Caco-2 (cell line): ENCODE measurements at regions not wholly inside any gene's neighbourhood (a gene's known extent, or its start where the extent isn't known, plus 50 kb on each side); places are given as distances from the start of the nearest gene placed in this dataset.

Source experiments
- BruUV-seq: library from RNA; stranded (reverse); fragments of 400-500 nt; replicated peaks from 2 replicates; lab custom pipeline; 2021; lab: Mats Ljungman, UMichigan
- CTCF ChIA-PET: fragments of 300-600 bp; sonication (Branson Sonifier 250); formaldehyde crosslinking; loops from one replicate; lab custom pipeline; 2022; ENCODE audit warnings: antibody characterized with exemption; lab: Charles Lee
- POLR2A ChIA-PET: fragments of 300-600 bp; sonication (Branson Sonifier 250); formaldehyde crosslinking; loops from one replicate; lab custom pipeline; 2022; ENCODE audit warnings: antibody characterized with exemption; lab: Charles Lee
- DNase-seq, 2 experiments: peaks; one replicate each; pipeline versions ENCODE4 v3.0.0 to v3.0.0-alpha.2; 2020 to 2022
- H3K27me3 ChIP-seq: replicated peaks from 2 replicates; pipeline ENCODE4 v1.6.0; 2011; ENCODE audit warnings: low read length; ENCODE audit not compliant: control insufficient read depth, insufficient read depth
- H3K36me3 ChIP-seq: 2 replicates; pipeline ENCODE4 v1.5.1; 2011; ENCODE audit warnings: low read length; ENCODE audit not compliant: control insufficient read depth, insufficient read depth
- H3K4me1 ChIP-seq: fragments of 250-450 bp; sonication (Bioruptor Pico); 2 replicates; pipeline ENCODE4 v1.5.1; 2020; ENCODE audit warnings: mild to moderate bottlenecking
- H3K4me3 ChIP-seq: 2 replicates; pipeline ENCODE4 v1.5.1; 2011; ENCODE audit warnings: low read depth, mild to moderate bottlenecking, control low read depth, low read length
- H3K9me3 ChIP-seq: fragments of 250-450 bp; sonication (Bioruptor Pico); 2 replicates; pipeline ENCODE4 v1.5.1; 2020; ENCODE audit warnings: mild to moderate bottlenecking, moderate library complexity
- H3K27ac Mint-ChIP-seq: one replicate; pipeline ENCODE4 v1.8.0; 2022; ENCODE audit warnings: mixed read lengths; ENCODE audit not compliant: unreplicated experiment
- H3K27me3 Mint-ChIP-seq: one replicate; pipeline ENCODE4 v1.8.0; 2022; ENCODE audit warnings: mixed read lengths; ENCODE audit not compliant: insufficient read depth, unreplicated experiment
- H3K36me3 Mint-ChIP-seq: one replicate; pipeline ENCODE4 v1.8.0; 2022; ENCODE audit warnings: mild to moderate bottlenecking, mixed read lengths; ENCODE audit not compliant: insufficient read depth, unreplicated experiment
- H3K4me1 Mint-ChIP-seq: one replicate; pipeline ENCODE4 v1.8.0; 2022; ENCODE audit warnings: low read depth, mixed read lengths; ENCODE audit not compliant: unreplicated experiment
- H3K4me3 Mint-ChIP-seq: one replicate; pipeline ENCODE4 v1.8.0; 2022; ENCODE audit warnings: mild to moderate bottlenecking, moderate library complexity, mixed read lengths; ENCODE audit not compliant: unreplicated experiment
- H3K9me3 Mint-ChIP-seq: one replicate; pipeline ENCODE4 v1.8.0; 2022; ENCODE audit warnings: mixed read lengths; ENCODE audit not compliant: unreplicated experiment
- intact Hi-C: fragments of 100-400 bp; cut with micrococcal nuclease; formaldehyde crosslinking; loops from one replicate; pipeline ENCODE4 v1.10.0; 2022; ENCODE audit not compliant: unreplicated experiment
- TF ChIP-seq, protein P1 (sequence below), 2 experiments: fragments of 200-600 bp in 1 of 2; IDR thresholded peaks; 1 replicate in 1 of 2; 2 replicates in 1 of 2; pipeline versions ENCODE4 v1.5.1 to v1.8.0; 2011 to 2022; ENCODE audit warnings: antibody characterized with exemption in 1 of 2, control low read depth in 1 of 2, inconsistent platforms in 1 of 2, low read depth in 1 of 2, low read length in 1 of 2, mild to moderate bottlenecking in 1 of 2, moderate library complexity in 1 of 2; ENCODE audit not compliant: insufficient read depth in 1 of 2, severe bottlenecking in 1 of 2, unreplicated experiment in 1 of 2

DNA sequence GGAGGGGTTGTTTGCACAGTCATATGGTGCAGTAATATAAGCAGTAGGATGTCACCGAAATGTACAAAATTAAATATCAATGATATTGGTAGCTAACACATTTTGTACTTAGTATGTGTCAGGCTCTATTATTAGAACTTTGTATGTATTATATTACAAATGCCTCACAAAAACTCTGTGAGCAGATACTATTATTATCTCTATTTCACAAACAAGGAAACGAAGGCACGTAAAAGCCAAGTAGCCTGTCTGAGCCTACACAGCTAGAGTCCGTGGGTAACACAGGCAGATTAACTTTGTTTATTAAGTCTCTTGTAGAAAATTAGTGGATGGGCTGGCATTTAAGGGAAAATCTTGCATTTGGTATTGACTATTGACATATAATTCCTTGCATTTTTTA, 284.3 kb upstream of the DAB2 start:
- TF ChIP-seq, protein P1, sequence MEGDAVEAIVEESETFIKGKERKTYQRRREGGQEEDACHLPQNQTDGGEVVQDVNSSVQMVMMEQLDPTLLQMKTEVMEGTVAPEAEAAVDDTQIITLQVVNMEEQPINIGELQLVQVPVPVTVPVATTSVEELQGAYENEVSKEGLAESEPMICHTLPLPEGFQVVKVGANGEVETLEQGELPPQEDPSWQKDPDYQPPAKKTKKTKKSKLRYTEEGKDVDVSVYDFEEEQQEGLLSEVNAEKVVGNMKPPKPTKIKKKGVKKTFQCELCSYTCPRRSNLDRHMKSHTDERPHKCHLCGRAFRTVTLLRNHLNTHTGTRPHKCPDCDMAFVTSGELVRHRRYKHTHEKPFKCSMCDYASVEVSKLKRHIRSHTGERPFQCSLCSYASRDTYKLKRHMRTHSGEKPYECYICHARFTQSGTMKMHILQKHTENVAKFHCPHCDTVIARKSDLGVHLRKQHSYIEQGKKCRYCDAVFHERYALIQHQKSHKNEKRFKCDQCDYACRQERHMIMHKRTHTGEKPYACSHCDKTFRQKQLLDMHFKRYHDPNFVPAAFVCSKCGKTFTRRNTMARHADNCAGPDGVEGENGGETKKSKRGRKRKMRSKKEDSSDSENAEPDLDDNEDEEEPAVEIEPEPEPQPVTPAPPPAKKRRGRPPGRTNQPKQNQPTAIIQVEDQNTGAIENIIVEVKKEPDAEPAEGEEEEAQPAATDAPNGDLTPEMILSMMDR (IDR thresholded peaks at IDR 0.05; ENCODE audit: insufficient read depth in 1 of 2, low read depth in 1 of 2, low read length in 1 of 2, severe bottlenecking in 1 of 2, unreplicated experiment in 1 of 2): no peak
- Mint-ChIP-seq H3K27ac (no peak overlapping the region), H3K9me3 (no peaks in the 10 kb centered on the region), H3K4me3 (no peak overlapping the region), H3K27me3 (no peaks in the 10 kb centered on the region), H3K4me1 (no peaks in the 10 kb centered on the region), H3K36me3 (no peaks in the 10 kb centered on the region)
- no TSS peak for BruUV-seq
- Histone ChIP-seq H3K4me1 (no peaks in the 10 kb centered on the region), H3K36me3 (no peaks in the 10 kb centered on the region), H3K9me3 (no peaks in the 10 kb centered on the region), H3K4me3 (no peak overlapping the region), H3K27me3 (no peaks in the 10 kb centered on the region)
- POLR2A ChIA-PET: no interaction called here
- CTCF ChIA-PET: no interaction called here
- intact Hi-C loops: no loop called here
- DNase-seq: no peak

DNA sequence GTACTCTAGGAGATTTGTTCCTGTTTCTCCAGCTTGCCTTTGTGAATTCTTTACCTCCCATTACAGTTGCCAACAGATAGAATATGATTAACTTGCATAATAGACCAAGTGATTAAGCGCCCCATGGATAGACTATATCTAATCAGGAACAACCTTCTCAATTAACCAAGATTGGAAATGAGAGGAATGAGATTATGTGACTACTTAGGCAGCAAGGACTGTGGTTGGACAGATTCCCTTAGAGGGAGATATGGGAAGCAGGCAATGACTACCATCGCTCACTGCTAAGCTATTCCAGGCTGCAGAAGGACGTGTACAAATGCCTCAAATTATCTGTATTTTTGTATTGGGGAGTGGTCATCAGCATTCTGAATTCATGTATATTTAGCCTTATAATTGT, 278.1 kb upstream of the DAB2 start:
- no peaks in the 10 kb centered on the region for H3K4me1 Mint-ChIP-seq
- no peak overlapping the region for H3K27ac Mint-ChIP-seq
- CTCF ChIA-PET: no interaction called here
- POLR2A ChIA-PET: no interaction called here
- Histone ChIP-seq H3K4me1 (peaks cover 9% of the 10 kb centered on the region; the same call in 1 of the 2 replicates), H3K27me3 (no peaks in the 10 kb centered on the region), H3K9me3 (no peaks in the 10 kb centered on the region), H3K36me3 (no peaks in the 10 kb centered on the region), H3K4me3 (no peak overlapping the region)
- intact Hi-C loops: no loop called here
- TF ChIP-seq, protein P1 (IDR thresholded peaks at IDR 0.05; ENCODE audit: insufficient read depth in 1 of 2, low read depth in 1 of 2, low read length in 1 of 2, severe bottlenecking in 1 of 2, unreplicated experiment in 1 of 2): no peak
- H3K9me3 Mint-ChIP-seq: no peaks in the 10 kb centered on the region
- BruUV-seq: no TSS peak
- DNase-seq: no peak
- H3K36me3 Mint-ChIP-seq: no peaks in the 10 kb centered on the region
- H3K4me3 Mint-ChIP-seq: no peak overlapping the region
- no peaks in the 10 kb centered on the region for H3K27me3 Mint-ChIP-seq

DNA sequence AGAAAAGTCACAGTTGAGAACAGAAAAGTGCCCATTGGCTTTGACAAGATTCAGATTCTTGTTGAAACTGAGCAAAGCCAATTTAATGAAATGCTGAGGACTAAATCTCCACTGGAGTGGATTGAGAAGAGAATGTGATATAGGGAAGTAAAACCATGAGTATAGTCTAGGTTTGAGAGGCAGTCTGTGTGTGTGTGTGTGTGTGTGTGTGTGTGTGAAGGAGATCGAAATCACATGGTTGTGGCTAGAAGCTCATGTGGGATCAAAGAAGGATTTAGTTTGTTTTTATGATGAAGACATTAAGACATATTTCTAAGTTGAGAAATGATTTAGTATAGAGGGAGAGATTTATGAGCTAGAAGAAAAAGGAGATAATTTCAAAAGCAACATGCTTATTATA, 275.7 kb upstream of the DAB2 start:
- BruUV-seq: no TSS peak
- no peak overlapping the region for H3K4me3 Mint-ChIP-seq
- ChIA-PET POLR2A (no interaction called here), CTCF (no interaction called here)
- H3K27ac Mint-ChIP-seq: no peak overlapping the region
- Histone ChIP-seq H3K36me3 (no peaks in the 10 kb centered on the region), H3K4me3 (no peak overlapping the region), H3K27me3 (no peaks in the 10 kb centered on the region), H3K9me3 (no peaks in the 10 kb centered on the region), H3K4me1 (peaks cover 13% of the 10 kb centered on the region; the same call in 1 of the 2 replicates)
- TF ChIP-seq, protein P1 (IDR thresholded peaks at IDR 0.05; ENCODE audit: insufficient read depth in 1 of 2, low read depth in 1 of 2, low read length in 1 of 2, severe bottlenecking in 1 of 2, unreplicated experiment in 1 of 2): no peak
- no peaks in the 10 kb centered on the region for H3K9me3 Mint-ChIP-seq
- DNase-seq: no peak
- intact Hi-C loops: no loop called here
- no peaks in the 10 kb centered on the region for H3K36me3 Mint-ChIP-seq
- no peaks in the 10 kb centered on the region for H3K4me1 Mint-ChIP-seq
- no peaks in the 10 kb centered on the region for H3K27me3 Mint-ChIP-seq
